ENCODE measurements at regions not wholly inside any gene's neighbourhood (a gene's known extent, or its start where the extent isn't known, plus 50 kb on each side); places are given as distances from the start of the nearest gene placed in this dataset.
"Not testable (repeated sequence)": the region's sequence is repeated elsewhere in the genome, so short reads cannot be mapped to it uniquely, and the experiment has no call there.

DNA sequence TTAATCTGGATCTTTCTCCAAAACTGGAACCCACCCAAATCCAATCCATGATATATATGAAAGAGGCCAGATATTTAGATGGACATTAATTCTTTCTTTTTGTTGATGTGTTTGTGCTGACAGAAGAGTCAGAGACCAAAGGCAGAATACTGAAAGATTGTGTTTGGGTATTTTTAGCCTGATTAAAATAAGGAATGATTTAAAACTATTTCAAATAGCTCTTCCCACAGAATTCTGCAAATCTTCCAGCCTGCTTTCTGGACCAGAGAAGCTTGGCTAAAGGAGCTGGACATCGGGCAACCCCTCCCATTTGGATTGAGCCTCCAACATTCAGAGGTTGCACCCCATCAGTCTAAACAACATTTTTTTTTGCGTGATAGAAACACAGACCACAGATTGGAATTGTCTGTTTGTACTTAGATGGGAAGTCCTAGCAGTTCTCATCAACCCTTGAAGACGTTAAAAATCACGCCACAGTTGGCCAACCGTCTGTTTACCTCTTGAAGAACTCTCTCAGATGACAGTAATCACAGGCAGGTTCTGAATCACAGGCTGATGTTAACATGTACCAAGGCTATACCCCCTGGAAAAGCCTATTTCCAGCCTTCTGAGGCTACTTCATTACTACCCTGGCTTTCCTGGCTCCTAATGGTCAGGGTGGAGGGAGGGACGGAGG, 155.2 kb upstream of the NRP1 start:
- DNase-seq (ENCODE audit: low read depth in 4 of 4, low spot score in 3 of 4), result no peak

GRCh38 chr10:33487014-33487776, 152.7 kb upstream of the NRP1 start:
- no peak for DNase-seq (ENCODE audit: low read depth in 4 of 4, low spot score in 3 of 4)

- no peak for DNase-seq (ENCODE audit: low read depth in 4 of 4, low spot score in 3 of 4)
Observed at GRCh38 chr10:33485276-33485675, 150.8 kb upstream of the NRP1 start.

DNA sequence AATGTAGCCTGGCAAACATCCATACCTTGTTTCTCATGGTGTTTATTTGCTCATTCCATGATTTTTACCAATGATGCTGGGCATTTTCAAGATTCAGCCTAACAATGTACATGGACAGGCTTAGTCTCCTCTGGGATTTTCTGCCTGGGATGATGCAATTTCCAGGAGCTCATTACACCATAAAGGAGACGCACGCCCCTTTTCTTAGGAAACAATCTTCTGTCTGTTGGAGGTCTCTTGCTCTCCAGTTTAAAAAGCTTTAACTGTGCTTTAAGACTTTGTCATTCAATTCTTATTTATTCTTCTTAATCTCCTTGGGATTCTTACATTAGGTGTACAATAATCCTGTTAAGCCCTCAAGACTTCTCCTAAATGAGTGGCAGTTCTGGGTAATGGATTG, 150.3 kb upstream of the NRP1 start:
- DNase-seq (ENCODE audit: low read depth in 4 of 4, low spot score in 3 of 4), result no peak

DNA sequence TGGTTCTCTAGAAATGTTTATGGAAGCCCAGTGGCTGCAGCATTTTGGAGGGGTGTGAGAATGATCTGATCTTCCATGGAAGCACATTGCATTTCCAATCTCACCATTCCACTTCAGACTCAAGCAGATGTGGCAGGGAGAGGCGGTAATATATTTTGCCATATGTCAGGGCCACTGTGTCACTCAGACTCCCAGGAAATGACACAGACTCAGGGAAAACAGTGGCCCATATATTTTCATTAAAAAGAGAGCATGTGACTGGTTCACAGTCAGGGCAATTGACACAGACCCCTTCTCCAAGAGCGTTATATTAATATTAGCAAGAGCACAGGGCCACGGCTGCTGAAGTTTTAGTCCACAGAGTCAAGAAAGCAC, 149.3 kb upstream of the NRP1 start:
- DNase-seq (ENCODE audit: low read depth in 4 of 4, low spot score in 3 of 4), result no peak

- no peak for DNase-seq (ENCODE audit: low read depth in 4 of 4, low spot score in 3 of 4)
Observed at GRCh38 chr10:33483124-33483815, 148.8 kb upstream of the NRP1 start.

DNA sequence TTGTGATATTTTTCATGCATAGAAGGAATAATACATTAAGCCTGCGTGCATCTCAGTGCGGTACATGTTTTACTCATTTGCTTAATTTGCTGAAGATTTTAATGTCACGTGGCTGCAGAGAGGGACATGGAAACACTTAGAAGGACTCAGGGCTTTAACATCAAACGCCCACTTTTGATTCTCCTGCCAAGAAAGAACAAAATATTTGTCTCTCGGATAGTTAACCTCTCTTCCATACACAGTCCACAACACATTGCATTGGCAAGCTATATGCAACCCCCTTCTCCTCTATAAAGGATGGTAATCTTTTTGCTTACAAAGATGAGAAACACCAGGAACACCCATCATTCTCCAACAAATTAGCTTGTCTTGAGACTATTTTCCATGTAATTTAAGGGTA, 148.0 kb upstream of the NRP1 start:
- no peak for DNase-seq (ENCODE audit: low read depth in 4 of 4, low spot score in 3 of 4)

DNA sequence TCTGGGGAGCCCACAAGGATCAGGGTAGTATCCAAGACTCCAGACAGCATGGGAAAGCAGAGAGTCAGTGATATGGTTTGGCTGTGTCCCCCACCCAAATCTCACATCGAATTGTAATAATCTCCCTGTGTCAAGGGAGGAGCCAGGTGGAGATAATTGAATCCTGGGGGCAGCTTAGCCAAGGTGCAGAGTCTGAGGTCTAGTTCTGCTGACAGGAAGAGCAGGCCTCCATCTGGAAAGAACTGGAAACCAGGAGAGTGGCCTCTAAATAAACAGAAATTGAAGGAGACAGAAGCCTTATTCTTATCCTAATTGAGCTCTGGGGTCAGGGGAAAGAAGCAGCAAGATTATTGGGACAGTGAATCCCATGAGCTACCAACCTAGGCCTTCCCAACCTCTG, 146.7 kb upstream of the NRP1 start:
- no peak for DNase-seq (ENCODE audit: low read depth in 4 of 4, low spot score in 3 of 4)

GRCh38 chr10:33480417-33480816, 145.9 kb upstream of the NRP1 start:
- not testable (repeated sequence) for DNase-seq (ENCODE audit: low read depth in 4 of 4, low spot score in 3 of 4)

DNA sequence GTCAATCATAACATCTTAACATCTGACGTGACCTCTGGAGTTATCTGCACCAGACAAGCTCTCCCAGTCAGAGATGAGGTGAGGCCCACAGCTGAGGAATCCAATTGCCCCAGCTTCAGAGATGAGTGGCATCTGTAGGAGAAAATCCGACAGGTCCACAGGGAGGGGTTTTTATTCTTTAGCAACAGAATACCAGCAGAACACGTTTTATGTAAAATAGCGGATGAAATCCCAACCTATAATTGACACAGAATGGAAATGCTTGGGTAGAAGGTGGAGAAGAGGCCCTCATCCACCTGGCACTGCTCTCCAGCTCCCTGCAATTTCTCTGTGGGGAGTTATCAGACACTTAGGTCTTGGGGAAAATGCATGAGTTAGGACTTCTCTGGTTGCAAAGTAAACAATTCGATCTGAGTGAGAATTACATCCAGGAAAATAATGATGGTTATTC, 144.2 kb upstream of the NRP1 start:
- no peak for DNase-seq (ENCODE audit: low read depth in 4 of 4, low spot score in 3 of 4)

DNA sequence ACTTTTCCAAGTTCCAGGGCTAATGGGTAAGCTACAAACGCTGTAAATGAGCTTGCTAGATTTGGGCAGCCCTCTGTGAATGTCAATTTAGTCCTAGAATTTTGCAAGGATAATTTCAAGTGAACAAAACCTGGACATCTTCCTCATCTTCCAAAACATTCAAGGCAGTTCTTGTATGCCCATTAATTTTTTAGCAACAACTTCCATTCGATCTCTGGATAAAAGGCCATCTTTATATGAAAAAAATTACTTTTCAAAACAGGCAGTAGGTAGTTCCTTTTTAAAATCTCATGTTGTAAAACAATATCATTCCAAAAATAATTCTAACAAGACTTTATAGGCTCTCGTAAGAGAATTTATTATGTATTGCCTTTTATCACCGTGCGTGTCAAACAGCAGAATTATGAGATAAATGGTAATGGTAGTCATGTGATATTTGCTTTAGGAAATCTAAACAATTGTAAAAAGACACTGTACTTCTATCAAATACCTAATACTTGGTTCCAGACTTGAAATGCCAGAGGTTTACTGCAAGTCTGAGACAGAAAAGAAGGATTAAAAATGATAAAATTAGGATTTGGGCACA, 143.7 kb upstream of the NRP1 start:
- no peak for DNase-seq (ENCODE audit: low read depth in 4 of 4, low spot score in 3 of 4)

- DNase-seq (ENCODE audit: low read depth in 4 of 4, low spot score in 3 of 4), result no peak
Observed at GRCh38 chr10:33477291-33478088, 143.0 kb upstream of the NRP1 start.

DNA sequence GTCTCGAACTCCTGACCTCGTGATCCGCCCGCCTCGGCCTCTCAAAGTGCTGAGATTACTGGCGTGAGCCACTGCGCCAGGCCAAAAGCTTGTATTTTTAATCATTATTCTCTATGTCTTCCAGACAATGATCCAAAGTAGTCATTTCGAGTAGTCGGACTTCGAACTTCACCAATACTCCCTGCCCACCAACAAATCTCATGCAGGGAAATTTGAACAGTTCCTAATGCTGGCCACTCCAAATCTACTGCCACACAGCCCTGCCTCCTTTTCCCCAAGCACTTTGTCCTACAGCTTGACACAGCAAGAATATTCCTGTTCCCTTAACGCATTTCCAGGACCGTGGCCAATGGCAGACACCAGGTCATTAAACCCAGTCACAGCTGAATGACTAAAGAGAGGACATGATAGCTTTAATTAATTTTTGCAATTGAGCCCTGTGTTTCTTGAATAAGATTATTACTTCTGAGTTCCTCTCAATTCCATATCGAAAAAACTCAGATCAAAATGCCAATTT, 142.3 kb upstream of the NRP1 start:
- DNase-seq (ENCODE audit: low read depth in 4 of 4, low spot score in 3 of 4), result no peak

DNA sequence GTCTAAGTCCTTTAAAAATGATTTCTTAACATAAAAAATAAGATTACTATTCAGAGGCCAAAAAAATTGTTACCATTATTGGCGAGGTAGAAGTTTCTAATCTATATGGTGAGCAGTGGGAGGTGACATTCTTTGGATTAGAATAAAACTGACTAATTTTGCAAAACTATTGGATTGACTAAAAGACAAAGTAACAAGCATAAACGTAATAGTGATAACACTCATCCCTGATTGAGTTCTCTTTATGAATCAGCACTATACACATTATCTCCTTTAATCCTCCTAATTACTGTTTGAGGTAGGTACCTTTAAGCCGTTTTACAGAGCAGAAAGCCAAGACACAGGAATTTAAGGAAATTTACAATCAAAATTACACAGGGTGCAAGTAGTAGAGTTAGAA, 139.2 kb upstream of the NRP1 start:
- DNase-seq (ENCODE audit: low read depth in 4 of 4, low spot score in 3 of 4), result no peak

DNA sequence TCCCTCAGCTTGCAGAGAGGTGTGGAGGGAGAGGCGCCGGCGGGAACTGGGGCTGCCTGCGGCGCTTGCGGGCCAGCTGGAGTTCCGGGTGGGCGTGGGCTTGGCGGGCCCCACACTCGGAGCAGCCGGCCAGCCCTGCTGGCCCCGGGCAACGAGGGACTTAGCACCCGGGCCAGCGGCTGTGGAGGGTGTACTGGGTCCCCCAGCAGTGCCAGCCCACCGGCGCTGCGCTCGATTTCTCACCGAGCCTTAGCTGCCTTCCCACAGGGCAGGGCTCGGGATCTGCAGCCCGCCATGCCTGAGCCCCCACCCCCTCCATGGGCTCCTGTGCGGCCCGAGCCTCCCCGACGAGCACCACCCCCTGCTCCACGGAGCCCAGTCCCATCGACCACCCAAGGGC, 133.5 kb upstream of the NRP1 start:
- not testable (repeated sequence) for DNase-seq (ENCODE audit: low read depth in 4 of 4, low spot score in 3 of 4)

DNA sequence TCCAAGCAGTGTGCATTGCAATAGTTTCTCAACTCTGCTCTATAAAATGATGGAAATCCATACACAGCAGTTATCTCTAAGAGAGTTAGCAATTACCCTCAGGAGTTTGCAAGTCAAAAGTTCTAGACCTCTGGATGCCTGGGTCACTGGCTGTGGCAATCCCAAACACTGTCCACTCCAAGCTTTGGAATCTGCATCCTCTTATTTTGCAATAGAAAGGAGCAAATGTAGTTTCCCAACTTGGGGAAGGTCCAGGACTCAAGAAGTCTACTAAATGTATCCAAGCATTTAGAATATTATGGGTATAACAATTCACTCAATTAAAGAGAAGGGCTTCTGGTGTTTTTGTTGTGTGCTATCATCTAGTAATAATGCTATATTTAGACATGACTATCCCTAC, 131.3 kb upstream of the NRP1 start:
- no peak for DNase-seq (ENCODE audit: low read depth in 4 of 4, low spot score in 3 of 4)

DNA sequence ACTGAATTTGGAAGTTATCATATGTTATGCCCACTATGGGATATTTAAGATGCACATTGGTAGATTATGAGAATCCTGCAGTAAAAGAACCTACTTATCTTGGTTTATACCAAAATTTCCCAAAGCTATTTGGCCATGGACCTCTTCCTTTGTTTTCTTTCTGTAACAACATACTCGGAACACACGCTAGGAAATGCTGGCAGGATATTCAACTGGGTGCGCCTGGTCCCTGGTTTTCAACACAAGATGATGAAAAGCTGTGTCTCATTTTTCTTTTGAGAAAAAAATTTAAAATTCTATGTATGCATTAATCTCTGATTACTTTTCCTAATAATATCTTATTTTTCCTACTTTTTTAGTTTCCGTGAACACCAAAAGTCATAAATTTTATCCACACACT, 128.5 kb upstream of the NRP1 start:
- no peak for DNase-seq (ENCODE audit: low read depth in 4 of 4, low spot score in 3 of 4)

DNA sequence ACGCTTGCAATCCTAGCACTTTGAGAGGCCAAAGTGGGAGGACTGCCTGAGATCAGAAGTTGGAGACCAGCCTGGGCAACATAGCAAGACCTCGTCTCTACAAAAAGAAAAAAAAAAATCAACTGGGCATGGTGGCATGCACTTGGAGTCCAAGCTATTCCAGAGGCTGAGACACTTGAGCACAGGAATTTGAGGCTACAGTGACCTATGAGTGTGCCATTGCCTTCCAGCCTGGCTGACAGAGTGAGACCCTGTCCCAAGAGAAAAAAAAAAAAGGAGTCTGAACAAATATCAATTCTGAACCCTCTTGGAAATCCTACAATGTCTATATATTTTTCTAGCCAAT, 126.8 kb upstream of the NRP1 start:
- no peak for DNase-seq (ENCODE audit: low read depth in 4 of 4, low spot score in 3 of 4)

GRCh38 chr10:33460505-33461294, 126.2 kb upstream of the NRP1 start:
- DNase-seq (ENCODE audit: low read depth in 4 of 4, low spot score in 3 of 4), result no peak

DNA sequence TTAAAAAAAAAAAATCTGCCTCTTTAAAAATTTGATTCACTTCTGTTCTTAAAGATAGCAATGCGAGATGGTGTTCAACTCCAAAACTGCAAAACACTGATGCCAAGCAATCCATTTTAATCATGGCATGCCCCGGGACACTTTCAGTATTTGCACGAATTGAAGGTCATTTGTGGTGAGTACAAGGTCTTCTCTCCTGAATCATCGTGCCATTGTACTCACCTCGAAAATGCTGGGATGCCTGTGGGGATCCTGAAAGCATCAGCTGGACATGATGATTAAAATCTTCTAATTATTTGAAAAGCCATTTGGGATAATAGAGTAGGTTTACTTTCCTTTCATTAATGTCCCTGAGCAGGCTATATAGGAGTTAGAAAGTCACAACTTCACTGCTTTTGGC, 125.1 kb upstream of the NRP1 start:
- no peak for DNase-seq (ENCODE audit: low read depth in 4 of 4, low spot score in 3 of 4)
